BE2C (cell line): ENCODE measurements at regions not wholly inside any gene's neighbourhood (a gene's known extent, or its start where the extent isn't known, plus 50 kb on each side); places are given as distances from the start of the nearest gene placed in this dataset.

Source experiments
- DNase-seq: peaks from one replicate; pipeline ENCODE4 v3.0.0-alpha.2; 2020
- H3K27me3 ChIP-seq: fragments of 250-450 bp; sonication (Bioruptor Pico); 2 replicates; pipeline ENCODE4 v1.5.1; 2020; ENCODE audit warnings: mild to moderate bottlenecking
- H3K36me3 ChIP-seq: fragments of 250-450 bp; sonication (Bioruptor Pico); 2 replicates; pipeline ENCODE4 v1.5.1; 2020; ENCODE audit warnings: mild to moderate bottlenecking
- H3K4me1 ChIP-seq: fragments of 250-450 bp; sonication (Bioruptor Pico); 2 replicates; pipeline ENCODE4 v1.5.1; 2020
- H3K4me3 ChIP-seq: 2 replicates; pipeline ENCODE4 v1.5.1; 2011; ENCODE audit warnings: low read depth, low read length
- H3K9me3 ChIP-seq: fragments of 250-450 bp; sonication (Bioruptor Pico); 2 replicates; pipeline ENCODE4 v1.5.1; 2020
- CTCF ChIP-seq: IDR thresholded peaks from 2 replicates; pipeline ENCODE4 v1.5.1; 2012; ENCODE audit warnings: mild to moderate bottlenecking, low read depth, low read length

- Histone ChIP-seq H3K4me1 (no peaks in the 10 kb centered on the region), H3K4me3 (no peak overlapping the region), H3K9me3 (no peaks in the 10 kb centered on the region), H3K36me3 (no peaks in the 10 kb centered on the region), H3K27me3 (no peaks in the 10 kb centered on the region)
- no peak for DNase-seq
- TF ChIP-seq CTCF, result no peak
Measured at GRCh38 chr1:82861749-82862148, 1061.0 kb downstream of the ADGRL2 start.

- Histone ChIP-seq H3K36me3 (no peaks in the 10 kb centered on the region), H3K4me3 (no peak overlapping the region), H3K27me3 (no peaks in the 10 kb centered on the region), H3K4me1 (no peaks in the 10 kb centered on the region), H3K9me3 (no peaks in the 10 kb centered on the region)
- no peak for DNase-seq
- TF ChIP-seq CTCF, result no peak
Measured at GRCh38 chr1:82858031-82858430, 1057.3 kb downstream of the ADGRL2 start.

GRCh38 chr1:82849460-82849859 is 1048.7 kb downstream of the ADGRL2 start:
- Histone ChIP-seq H3K4me1 (no peaks in the 10 kb centered on the region), H3K36me3 (no peaks in the 10 kb centered on the region), H3K4me3 (no peak overlapping the region), H3K27me3 (no peaks in the 10 kb centered on the region), H3K9me3 (no peaks in the 10 kb centered on the region)
- DNase-seq, result no peak
- no peak for TF ChIP-seq CTCF

GRCh38 chr1:82848043-82848442 is 1047.3 kb downstream of the ADGRL2 start:
- no peaks in the 10 kb centered on the region for H3K27me3 ChIP-seq
- no peaks in the 10 kb centered on the region for H3K36me3 ChIP-seq
- TF ChIP-seq CTCF, result no peak
- H3K9me3 ChIP-seq, result no peaks in the 10 kb centered on the region
- no peak for DNase-seq
- H3K4me3 ChIP-seq, result no peak overlapping the region
- no peaks in the 10 kb centered on the region for H3K4me1 ChIP-seq

- no peaks in the 10 kb centered on the region for H3K27me3 ChIP-seq
- no peak for TF ChIP-seq CTCF
- no peak overlapping the region for H3K4me3 ChIP-seq
- no peaks in the 10 kb centered on the region for H3K36me3 ChIP-seq
- H3K9me3 ChIP-seq, result no peaks in the 10 kb centered on the region
- DNase-seq, result no peak
- no peaks in the 10 kb centered on the region for H3K4me1 ChIP-seq
Measured at GRCh38 chr1:82845866-82846265, 1045.1 kb downstream of the ADGRL2 start.

GRCh38 chr1:82844911-82845827 is 1044.4 kb downstream of the ADGRL2 start:
- no peaks in the 10 kb centered on the region for H3K27me3 ChIP-seq
- H3K4me1 ChIP-seq, result no peaks in the 10 kb centered on the region
- no peaks in the 10 kb centered on the region for H3K9me3 ChIP-seq
- no peaks in the 10 kb centered on the region for H3K36me3 ChIP-seq
- DNase-seq, result no peak
- TF ChIP-seq CTCF, result no peak
- H3K4me3 ChIP-seq, result no peak overlapping the region
